ENCODE measurements at regions not wholly inside any gene's neighbourhood (a gene's known extent, or its start where the extent isn't known, plus 50 kb on each side); places are given as distances from the start of the nearest gene placed in this dataset.

GRCh38 chr2:12971581-12972365 is 255.0 kb downstream of the TRIB2 start:
- Mint-ChIP-seq H3K4me1 (no peaks in the 10 kb centered on the region), H3K27ac (no peak overlapping the region), H3K4me3 (no peak overlapping the region), H3K9me3 (peaks cover 20% of the 10 kb centered on the region), H3K27me3 (ENCODE audit: low read depth) (no peaks in the 10 kb centered on the region), H3K36me3 (peaks cover 12% of the 10 kb centered on the region)
- ChIA-PET CTCF (no interaction called here), POLR2A (no interaction called here)
- no peak for DNase-seq (ENCODE audit: low spot score)
- TF ChIP-seq ZNF671 (CRISPR knock-in tag; IDR thresholded peaks at IDR 0.05) (no peak), USF1 (CRISPR knock-in tag; IDR thresholded peaks at IDR 0.05) (no peak), PRDM15 (CRISPR knock-in tag; IDR thresholded peaks at IDR 0.05) (no peak), SP1 (CRISPR knock-in tag; conservative IDR thresholded peaks at IDR 0.05) (no peak), CBFB (CRISPR knock-in tag; IDR thresholded peaks at IDR 0.05; ENCODE audit: low read depth) (no peak), HMGA2 (CRISPR knock-in tag; IDR thresholded peaks at IDR 0.05) (no peak), ZNF317 (CRISPR knock-in tag; IDR thresholded peaks at IDR 0.05; ENCODE audit: borderline replicate concordance, low read depth) (no peak), ZBTB21 (CRISPR knock-in tag; IDR thresholded peaks at IDR 0.05; ENCODE audit: borderline replicate concordance) (no peak), RELA (CRISPR knock-in tag; IDR thresholded peaks at IDR 0.05; ENCODE audit: borderline replicate concordance) (no peak), FOXK1 (CRISPR knock-in tag; IDR thresholded peaks at IDR 0.05) (no peak)
- ATAC-seq = no peak

GRCh38 chr2:12978066-12978835 is 261.5 kb downstream of the TRIB2 start:
- no peak for ATAC-seq
- Mint-ChIP-seq H3K27me3 (ENCODE audit: low read depth) (no peaks in the 10 kb centered on the region), H3K4me3 (no peak overlapping the region), H3K36me3 (0 out of 2 replicates have a peak, but pooled peaks cover 2% of the 10 kb centered on the region), H3K9me3 (peaks cover 4% of the 10 kb centered on the region), H3K4me1 (peaks cover 25% of the 10 kb centered on the region), H3K27ac (no peak overlapping the region)
- POLR2A ChIA-PET = no interaction called here
- TF ChIP-seq E2F4 (CRISPR knock-in tag; IDR thresholded peaks at IDR 0.05; ENCODE audit: borderline replicate concordance, low read depth) = no peak
- TF ChIP-seq ZNF219 (CRISPR knock-in tag; IDR thresholded peaks at IDR 0.05; ENCODE audit: borderline replicate concordance) = no peak
- no peak for TF ChIP-seq HMGXB4 (CRISPR knock-in tag; IDR thresholded peaks at IDR 0.05)
- no peak for TF ChIP-seq ATF2 (CRISPR knock-in tag; IDR thresholded peaks at IDR 0.05; ENCODE audit: borderline replicate concordance, low read depth)
- TF ChIP-seq ZNF416 (CRISPR knock-in tag; IDR thresholded peaks at IDR 0.05) = no peak
- no peak for TF ChIP-seq MYBL2 (CRISPR knock-in tag; IDR thresholded peaks at IDR 0.05)
- TF ChIP-seq ETV6 (CRISPR knock-in tag; IDR thresholded peaks at IDR 0.05) = no peak
- CTCF ChIA-PET = no interaction called here
- DNase-seq (ENCODE audit: low spot score) = no peak

All from WTC11 (cell line).